A673 (cell line): ENCODE measurements at regions not wholly inside any gene's neighbourhood (a gene's known extent, or its start where the extent isn't known, plus 50 kb on each side); places are given as distances from the start of the nearest gene placed in this dataset.

Experiments used
- BruUV-seq: library from RNA; stranded (reverse); fragments of 400-500 nt; replicated peaks from 2 replicates; lab custom pipeline; 2021; lab: Mats Ljungman, UMichigan
- CTCF ChIA-PET: fragments of 300-600 bp; sonication (Branson Sonifier 250); formaldehyde crosslinking; loops from one replicate; lab custom pipeline; 2022; ENCODE audit warnings: antibody characterized with exemption; lab: Charles Lee
- POLR2A ChIA-PET: fragments of 300-600 bp; sonication (Branson Sonifier 250); formaldehyde crosslinking; loops from one replicate; lab custom pipeline; 2022; ENCODE audit warnings: antibody characterized with exemption; ENCODE audit not compliant: low non-redundant PET; lab: Charles Lee
- DNase-seq: peaks from one replicate; pipeline ENCODE4 v3.0.0-alpha.2; 2015; ENCODE audit warnings: low spot score
- H3K27ac ChIP-seq: fragments of 200-600 bp; sonication (generic); 2 replicates; pipeline ENCODE4 v1.5.1; 2016; ENCODE audit warnings: mixed run types, low read depth, mild to moderate bottlenecking, mixed read lengths, antibody characterized with exemption, low read length; ENCODE audit not compliant: poor library complexity, severe bottlenecking
- H3K27me3 ChIP-seq: fragments of 200-600 bp; sonication (generic); replicated peaks from 2 replicates; pipeline ENCODE4 v1.6.1; 2017; ENCODE audit warnings: mixed run types, low read depth, mild to moderate bottlenecking, mixed read lengths, antibody characterized with exemption, low read length; ENCODE audit not compliant: insufficient read depth, poor library complexity
- H3K36me3 ChIP-seq: fragments of 200-600 bp; sonication (generic); 2 replicates; pipeline ENCODE4 v1.6.1; 2016; ENCODE audit warnings: mixed run types, mild to moderate bottlenecking, mixed read lengths, antibody characterized with exemption, low read length; ENCODE audit not compliant: insufficient read depth, poor library complexity, severe bottlenecking
- H3K4me1 ChIP-seq: fragments of 200-600 bp; sonication (generic); 2 replicates; pipeline ENCODE4 v1.6.1; 2017; ENCODE audit warnings: mixed run types, mild to moderate bottlenecking, mixed read lengths, antibody characterized with exemption, low read length; ENCODE audit not compliant: insufficient read depth, poor library complexity, severe bottlenecking
- H3K4me3 ChIP-seq: fragments of 200-600 bp; sonication (generic); 2 replicates; pipeline ENCODE4 v1.5.1; 2016; ENCODE audit warnings: low read depth, mixed run types, mild to moderate bottlenecking, mixed read lengths, low read length; ENCODE audit not compliant: poor library complexity, severe bottlenecking
- H3K9me3 ChIP-seq: fragments of 200-600 bp; sonication (generic); 2 replicates; pipeline ENCODE4 v1.6.1; 2016; ENCODE audit warnings: mixed run types, low read depth, mild to moderate bottlenecking, mixed read lengths, antibody characterized with exemption, low read length; ENCODE audit not compliant: poor library complexity, severe bottlenecking
- CTCF ChIP-seq: fragments of 300-800, 200-600 bp; sonication (generic); conservative IDR thresholded peaks from 2 replicates; pipeline ENCODE4 v1.5.1; 2017; ENCODE audit warnings: low read depth, mild to moderate bottlenecking, antibody characterized with exemption, low read length, moderate library complexity, mixed read lengths
- EZH2 ChIP-seq: fragments of 200-600 bp; sonication (generic); IDR thresholded peaks from 2 replicates; pipeline ENCODE4 v1.6.1; 2017; ENCODE audit warnings: borderline replicate concordance, low read depth, mild to moderate bottlenecking, mixed read lengths, antibody characterized with exemption, low read length; ENCODE audit not compliant: poor library complexity, severe bottlenecking
- intact Hi-C: fragments of 100-400 bp; cut with micrococcal nuclease; formaldehyde crosslinking; loops from one replicate; pipeline ENCODE4 v1.10.0; 2022; ENCODE audit not compliant: unreplicated experiment

- Histone ChIP-seq H3K9me3 (no peaks in the 10 kb centered on the region), H3K4me1 (peaks cover 48% of the 10 kb centered on the region), H3K27me3 (no peaks in the 10 kb centered on the region), H3K4me3 (no peak overlapping the region), H3K27ac (peak overlapping the region; percentile 79), H3K36me3 (no peaks in the 10 kb centered on the region)
- ChIA-PET POLR2A (no interaction called here), CTCF (no interaction called here)
- DNase-seq: peak; percentile 94
- no TSS peak for BruUV-seq
- TF ChIP-seq CTCF (no peak), EZH2 (no peak)
- intact Hi-C loops: loop anchor here (10.0 kb wide), 1 partner anchor 736 kb away; no protein-coding TSS in a partner anchor
Measured at GRCh38 chr11:37110385-37110784, 512.3 kb upstream of the RAG2 start.

- H3K27me3 ChIP-seq: no peaks in the 10 kb centered on the region
- H3K27ac ChIP-seq: peak overlapping the region; percentile 79
- H3K9me3 ChIP-seq: no peaks in the 10 kb centered on the region
- no peak overlapping the region for H3K4me3 ChIP-seq
- ChIA-PET CTCF (no interaction called here), POLR2A (no interaction called here)
- no TSS peak for BruUV-seq
- peaks cover 48% of the 10 kb centered on the region for H3K4me1 ChIP-seq
- intact Hi-C loops: no loop called here
- no peak for DNase-seq
- no peak for TF ChIP-seq CTCF
- no peak for TF ChIP-seq EZH2
- no peaks in the 10 kb centered on the region for H3K36me3 ChIP-seq
Measured at GRCh38 chr11:37109286-37109585, 511.2 kb upstream of the RAG2 start.

- Histone ChIP-seq H3K4me1 (peaks cover 48% of the 10 kb centered on the region), H3K36me3 (no peaks in the 10 kb centered on the region), H3K27me3 (no peaks in the 10 kb centered on the region), H3K27ac (peak overlapping the region; percentile 79), H3K4me3 (peak overlapping the region; percentile 0), H3K9me3 (no peaks in the 10 kb centered on the region)
- DNase-seq: peak; percentile 92
- CTCF ChIA-PET: interaction anchor here (0.6 kb wide), 1 partner anchor 93 kb away, joined by 4 read pairs; no protein-coding TSS in a partner anchor
- BruUV-seq: TSS peak; percentile 95
- POLR2A ChIA-PET: no interaction called here
- TF ChIP-seq CTCF: no peak
- TF ChIP-seq EZH2: no peak
- intact Hi-C loops: no loop called here
Measured at GRCh38 chr11:37108436-37109285, 510.6 kb upstream of the RAG2 start.
